ENCODE measurements at regions not wholly inside any gene's neighbourhood (a gene's known extent, or its start where the extent isn't known, plus 50 kb on each side); places are given as distances from the start of the nearest gene placed in this dataset.

GRCh38 chr13:84239032-84239431, 356.8 kb upstream of the SLITRK1 start:
- no peak for TF ChIP-seq TAF1 (IDR thresholded peaks at IDR 0.05; ENCODE audit: borderline replicate concordance, insufficient read depth, low read length)
- no peak for TF ChIP-seq SIN3A (IDR thresholded peaks at IDR 0.05; ENCODE audit: borderline replicate concordance, insufficient read depth, low read length)
- no peak for TF ChIP-seq REST (IDR thresholded peaks at IDR 0.05; ENCODE audit: insufficient read depth in 1 of 2, low read depth in 2 of 2, low read length in 2 of 2)
- no peak for TF ChIP-seq POLR2AphosphoS5 (IDR thresholded peaks at IDR 0.05; ENCODE audit: low read depth, low read length)
